ENCODE measurements at regions not wholly inside any gene's neighbourhood (a gene's known extent, or its start where the extent isn't known, plus 50 kb on each side); places are given as distances from the start of the nearest gene placed in this dataset.
A peak's percentile ranks its signal among the peaks of the same experiment; 100 is the strongest.
"Not testable (repeated sequence)": the region's sequence is repeated elsewhere in the genome, so short reads cannot be mapped to it uniquely, and the experiment has no call there.

DNA sequence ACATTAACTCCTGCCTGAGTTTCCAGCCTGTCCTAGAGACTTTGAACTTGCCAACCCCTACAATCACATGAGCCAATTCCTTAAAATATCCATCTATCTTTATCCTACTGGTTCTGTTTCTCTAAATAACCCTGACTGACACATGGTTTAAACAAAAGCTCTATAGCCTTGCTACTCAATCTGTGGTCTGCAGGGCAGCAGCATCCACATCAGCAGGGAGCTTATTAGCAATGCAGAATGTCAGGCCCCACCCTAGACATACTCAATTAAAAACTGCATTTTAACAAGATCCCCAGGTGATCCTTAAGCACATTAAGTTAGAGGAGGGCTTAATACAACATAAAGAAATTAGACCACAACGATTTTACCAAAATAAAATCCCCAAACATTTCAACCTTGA, 108.3 kb upstream of the CPSF6 start:
- DNase-seq (ENCODE audit: low spot score) = no peak

DNA sequence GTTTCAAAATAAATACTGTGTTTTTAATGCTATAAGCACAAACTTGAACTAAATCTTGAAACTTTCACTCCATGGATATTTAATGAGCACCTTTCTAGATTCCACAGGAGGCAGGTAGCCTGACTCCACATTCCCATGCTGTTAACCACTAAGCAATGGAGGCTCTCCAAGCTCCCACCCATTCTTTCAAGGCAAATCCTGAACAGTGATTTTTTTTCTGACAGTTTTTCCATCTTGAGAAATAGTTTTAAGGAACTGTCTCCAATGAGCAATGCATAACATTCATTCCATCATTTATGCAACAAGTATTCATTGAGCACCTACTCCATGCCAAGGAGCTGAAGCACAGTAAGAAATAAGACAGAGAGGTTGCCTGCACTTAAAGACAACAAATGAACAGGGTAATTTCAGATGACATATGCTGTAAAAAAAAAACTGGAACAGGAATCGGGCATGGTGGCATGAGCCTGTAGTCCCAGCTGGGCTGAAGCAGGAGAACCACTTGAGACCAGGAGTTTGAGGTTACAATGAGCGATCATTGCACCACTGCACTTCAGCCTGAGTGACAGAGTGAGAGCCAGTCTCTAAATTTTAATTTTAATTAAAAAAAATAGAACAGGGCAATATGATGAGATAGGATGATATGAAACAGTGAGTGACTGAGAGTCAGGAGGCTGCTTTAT, 102.3 kb upstream of the CPSF6 start:
- DNase-seq (ENCODE audit: low spot score) = no peak

DNA sequence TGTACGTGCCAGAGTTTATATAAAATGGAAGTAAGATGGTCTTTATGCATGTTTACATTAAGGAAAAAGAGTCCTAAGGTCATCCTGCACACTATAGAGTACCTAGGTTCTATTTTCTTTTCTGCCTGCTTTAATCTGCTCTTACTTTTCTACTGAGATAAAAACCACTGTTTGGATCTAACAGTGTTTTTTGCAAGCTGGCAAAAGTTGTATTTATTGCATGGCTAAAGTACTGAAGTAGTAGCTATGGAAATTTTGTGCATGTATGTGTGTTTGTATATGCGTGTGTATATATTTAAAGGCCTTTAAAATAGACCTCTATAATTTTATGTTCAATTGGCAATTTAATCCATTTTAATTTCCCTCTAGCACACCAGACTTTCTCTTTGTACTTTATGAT, 98.3 kb upstream of the CPSF6 start:
- no peak for DNase-seq (ENCODE audit: low spot score)

DNA sequence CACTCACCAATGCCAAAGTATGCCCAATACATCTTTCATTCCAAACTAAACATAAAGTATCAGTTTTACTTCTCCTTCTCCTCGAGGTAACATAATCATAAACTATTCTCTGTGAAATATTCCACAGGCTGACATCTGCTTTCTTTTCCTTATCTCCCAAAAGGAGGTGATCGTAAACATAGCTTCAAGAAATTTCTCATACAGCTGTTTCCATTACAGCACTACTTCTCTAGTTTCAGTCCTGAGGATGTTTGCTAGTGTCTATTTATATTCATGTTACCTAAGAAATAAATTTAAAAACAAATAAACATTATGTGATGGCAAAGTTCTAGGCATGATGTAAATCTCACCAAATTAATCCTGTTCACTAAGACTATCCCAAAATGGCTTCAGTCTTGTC, 90.1 kb upstream of the CPSF6 start:
- no peak for DNase-seq (ENCODE audit: low spot score)

DNA sequence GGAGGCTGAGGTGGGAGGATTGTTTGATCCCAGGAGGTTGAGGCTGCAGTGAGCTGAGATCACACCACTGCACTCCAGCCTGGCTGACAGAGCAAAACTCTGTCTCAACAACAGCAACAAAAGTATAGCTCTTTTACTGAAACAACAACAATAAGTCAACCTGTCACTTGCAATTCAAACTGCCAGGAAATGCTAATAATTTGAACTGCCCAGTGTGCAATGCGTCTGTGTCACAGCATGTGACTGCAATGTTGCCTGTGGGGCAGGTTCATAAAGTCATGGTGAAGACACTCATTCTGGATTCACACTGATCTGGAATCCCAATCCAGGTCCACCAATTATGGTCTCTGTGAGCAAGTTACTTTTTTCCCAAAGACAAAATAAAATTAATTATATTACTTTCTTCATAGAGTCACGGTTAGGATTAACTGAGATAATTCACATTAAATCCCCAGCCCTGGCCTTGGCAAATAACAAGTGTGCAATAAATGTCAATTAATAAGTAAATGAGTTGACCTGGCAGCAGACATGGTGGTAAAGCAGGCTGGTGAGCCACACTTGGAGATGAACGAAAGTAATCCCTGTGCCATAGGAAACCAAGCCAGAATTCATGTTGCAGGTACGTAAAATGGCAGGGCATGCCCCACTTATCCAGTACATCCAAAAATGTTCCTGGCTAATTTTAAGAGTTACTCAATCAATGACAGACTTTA, 89.1 kb upstream of the CPSF6 start:
- no peak for DNase-seq (ENCODE audit: low spot score)

DNA sequence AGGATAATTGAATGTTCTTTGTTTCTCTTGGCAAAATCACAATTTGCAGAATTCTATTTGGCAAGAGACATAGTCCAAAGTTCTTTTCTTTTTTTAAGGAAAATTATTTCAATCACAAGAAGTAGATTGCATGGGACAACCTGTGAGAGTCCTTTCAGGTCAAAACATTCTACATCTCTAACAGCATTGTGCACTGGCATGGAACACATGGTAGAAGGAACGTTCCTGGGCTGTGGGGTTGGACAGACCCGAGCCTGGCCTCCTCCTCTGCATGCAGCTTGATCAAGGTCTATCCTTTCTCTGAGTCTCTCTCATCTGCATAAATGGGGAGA, 88.6 kb upstream of the CPSF6 start:
- DNase-seq (ENCODE audit: low spot score) = no peak

DNA sequence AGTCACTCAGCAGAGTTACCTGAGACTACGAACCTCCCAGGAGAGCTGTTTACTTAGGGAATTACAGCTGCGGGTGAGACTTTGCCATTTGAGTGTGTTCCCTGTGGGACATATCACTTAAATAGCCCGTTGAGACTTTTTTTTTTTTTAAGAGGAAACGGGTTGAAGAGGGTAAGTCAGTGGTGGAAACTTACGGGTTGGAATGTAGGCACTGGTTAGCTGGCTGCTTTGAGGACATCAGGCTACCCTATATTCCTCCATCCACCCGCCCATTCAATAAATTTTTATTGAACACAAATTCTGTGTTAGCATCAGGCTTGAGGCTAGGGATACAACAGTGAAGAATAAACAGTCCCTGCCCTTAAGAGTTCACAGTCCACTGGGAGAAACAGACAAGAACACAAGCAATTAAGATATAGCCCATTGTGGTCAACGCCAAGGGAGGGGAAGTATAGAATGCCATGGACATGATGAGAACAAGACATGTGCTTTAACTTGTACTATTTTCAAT, 88.1 kb upstream of the CPSF6 start:
- no peak for DNase-seq (ENCODE audit: low spot score)

DNA sequence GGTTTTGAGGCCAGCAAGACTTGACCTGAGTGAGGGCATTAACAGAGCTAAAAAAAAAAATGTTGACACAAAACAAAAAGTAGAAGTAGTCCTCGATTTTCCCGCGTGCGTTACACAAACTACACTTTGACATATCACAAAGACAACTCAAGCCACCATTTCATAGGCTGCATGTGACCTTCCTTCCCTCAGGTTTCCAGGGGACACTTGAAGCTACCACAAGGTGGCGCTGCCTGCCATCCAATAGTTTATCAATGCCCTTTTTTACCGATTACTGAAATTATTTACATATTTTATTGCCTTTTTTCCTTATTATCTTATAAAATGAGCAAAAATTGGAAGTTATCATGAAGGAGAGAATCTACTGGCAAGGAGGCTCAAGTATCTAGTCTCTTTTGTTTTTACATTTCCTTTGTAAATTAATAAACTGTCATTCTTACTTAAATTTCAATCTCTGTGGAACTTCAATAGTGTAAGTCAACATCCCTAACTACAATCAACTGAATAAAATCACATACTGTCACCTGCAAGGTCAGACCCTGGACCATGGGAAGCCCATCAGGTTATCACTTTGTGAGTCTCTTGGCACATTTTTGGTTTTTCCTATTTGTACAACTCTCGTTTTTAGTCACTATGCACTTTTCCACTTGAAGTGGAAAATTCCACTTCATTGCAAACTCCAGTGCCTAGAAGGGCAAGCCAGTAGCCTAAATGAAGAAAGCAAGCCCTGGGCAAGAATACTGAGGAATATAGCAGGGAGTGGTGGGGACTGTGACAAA, 84.6 kb upstream of the CPSF6 start:
- DNase-seq (ENCODE audit: low spot score) = peak; percentile 83

DNA sequence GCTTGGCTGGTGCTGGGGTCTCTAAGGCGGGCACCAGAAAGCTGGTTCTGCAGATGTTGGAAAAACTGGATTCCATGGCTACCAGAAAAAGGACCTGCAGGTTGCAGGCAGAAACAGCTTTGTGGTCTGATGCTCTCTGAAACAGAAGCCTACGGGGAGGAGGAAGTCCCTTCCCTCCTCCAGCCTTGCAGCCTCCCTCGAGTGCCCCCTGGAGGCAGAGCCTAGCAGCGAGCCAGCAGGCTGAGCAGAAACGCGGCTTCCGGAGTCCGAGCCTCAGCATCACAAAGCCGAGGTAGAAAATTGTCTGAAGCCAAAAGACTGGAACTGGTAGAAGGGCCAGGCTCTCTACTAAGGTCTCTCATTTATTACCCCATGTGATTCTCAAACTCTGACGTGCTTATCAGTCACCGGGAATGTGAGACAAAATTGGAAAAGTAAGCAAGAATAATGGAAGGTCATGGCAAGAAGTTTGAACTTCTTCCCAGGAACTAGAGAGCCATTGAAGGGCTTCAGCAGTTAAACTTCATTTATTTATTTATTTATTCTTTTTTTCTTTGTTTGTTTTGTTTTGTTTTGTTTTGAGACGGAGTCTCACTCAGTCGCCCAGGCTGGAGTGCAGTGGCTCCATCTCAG, 82.2 kb upstream of the CPSF6 start:
- DNase-seq (ENCODE audit: low spot score) = peak; percentile 90

DNA sequence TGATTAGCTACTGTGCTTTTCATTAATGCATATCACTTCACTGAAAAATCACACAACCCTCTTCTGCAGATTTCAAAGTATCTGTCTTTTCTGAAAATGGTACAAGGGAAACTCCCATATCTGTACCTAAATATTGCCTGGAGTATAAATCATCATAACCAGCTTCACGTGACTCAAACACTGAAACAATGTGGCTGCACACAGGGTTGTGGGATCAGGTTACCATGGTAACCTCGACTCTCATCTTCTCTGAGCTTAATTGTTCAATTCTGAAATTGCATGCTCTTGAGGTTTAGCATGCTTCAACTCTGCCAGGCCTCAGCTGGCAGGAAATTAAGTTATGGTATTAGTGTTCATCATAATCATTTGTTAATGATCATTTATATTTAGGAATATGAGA, 77.5 kb upstream of the CPSF6 start:
- DNase-seq (ENCODE audit: low spot score) = peak; percentile 55

DNA sequence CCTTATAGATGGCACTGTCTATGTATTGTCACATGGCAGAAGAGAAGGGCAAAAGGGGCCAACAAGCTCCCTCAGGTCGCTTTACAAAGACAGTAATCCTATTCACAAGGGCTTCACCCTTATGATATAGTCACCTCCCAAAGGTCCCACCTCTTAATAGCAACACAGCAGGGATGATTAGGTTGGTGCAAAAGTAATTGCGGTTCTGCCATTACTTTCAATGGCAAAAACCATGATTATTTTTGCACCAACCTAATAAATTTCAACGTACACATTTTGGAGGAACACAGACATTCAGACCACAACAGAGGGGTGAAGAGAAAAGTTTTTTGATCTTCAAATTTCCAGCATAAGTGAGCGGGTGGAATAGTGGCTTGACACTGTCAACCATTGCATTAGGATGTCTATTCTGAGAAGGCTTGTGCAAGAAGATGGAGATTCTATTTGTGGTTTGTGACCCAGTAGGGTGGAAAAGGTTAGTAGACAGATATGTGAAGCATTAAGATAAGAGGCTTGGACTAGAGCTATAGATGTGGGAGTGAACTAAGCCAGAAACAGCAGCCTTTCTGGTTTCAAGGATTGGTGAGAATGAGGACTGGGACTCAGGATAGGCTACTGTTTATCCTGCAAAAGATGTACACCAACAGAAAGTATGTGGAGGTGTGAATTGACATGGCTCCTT, 75.5 kb upstream of the CPSF6 start:
- DNase-seq (ENCODE audit: low spot score) = no peak

DNA sequence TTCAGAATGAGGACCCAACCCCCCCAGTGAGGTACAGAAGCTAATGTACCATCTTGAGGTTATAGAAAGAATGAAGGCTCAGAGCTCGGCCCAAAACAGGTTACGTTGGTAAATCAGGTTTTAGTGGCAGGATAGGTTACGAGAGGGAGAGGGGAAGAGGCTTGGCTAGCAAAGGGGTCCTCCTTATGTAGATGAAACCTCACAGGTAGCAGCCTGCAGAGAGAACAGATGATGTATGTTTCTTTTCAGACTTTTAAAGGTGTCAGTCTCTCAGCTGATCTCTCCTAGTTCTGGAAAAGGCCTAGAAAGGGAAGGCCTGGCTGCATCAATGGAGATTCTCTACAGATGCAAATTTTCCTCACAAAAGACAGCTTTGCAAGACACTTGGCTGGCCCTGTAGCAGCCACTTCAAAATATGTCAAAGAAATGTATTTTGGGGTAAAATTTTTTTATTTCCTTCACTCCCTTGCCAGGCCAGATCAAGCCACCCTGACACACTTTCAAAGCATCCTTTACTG, 71.7 kb upstream of the CPSF6 start:
- DNase-seq (ENCODE audit: low spot score) = no peak

DNA sequence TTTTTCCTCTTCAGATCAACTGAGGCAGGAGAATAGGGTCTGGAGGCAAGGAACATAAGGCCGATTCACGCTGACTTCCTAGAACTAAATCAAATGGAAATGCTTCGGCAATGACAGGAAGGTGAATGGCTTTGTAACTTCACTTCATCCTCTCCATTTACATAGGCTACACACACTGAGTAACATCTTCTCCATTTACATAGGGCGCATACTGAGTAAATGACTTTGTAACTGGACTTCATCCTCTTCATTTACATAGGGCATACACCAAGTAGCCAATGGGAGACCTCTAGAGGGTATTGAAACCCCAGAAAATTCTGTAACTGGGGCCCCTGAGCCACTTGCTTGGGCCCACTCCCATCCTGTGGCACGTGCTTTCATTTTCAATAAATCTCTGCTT, 71.0 kb upstream of the CPSF6 start:
- no peak for DNase-seq (ENCODE audit: low spot score)

DNA sequence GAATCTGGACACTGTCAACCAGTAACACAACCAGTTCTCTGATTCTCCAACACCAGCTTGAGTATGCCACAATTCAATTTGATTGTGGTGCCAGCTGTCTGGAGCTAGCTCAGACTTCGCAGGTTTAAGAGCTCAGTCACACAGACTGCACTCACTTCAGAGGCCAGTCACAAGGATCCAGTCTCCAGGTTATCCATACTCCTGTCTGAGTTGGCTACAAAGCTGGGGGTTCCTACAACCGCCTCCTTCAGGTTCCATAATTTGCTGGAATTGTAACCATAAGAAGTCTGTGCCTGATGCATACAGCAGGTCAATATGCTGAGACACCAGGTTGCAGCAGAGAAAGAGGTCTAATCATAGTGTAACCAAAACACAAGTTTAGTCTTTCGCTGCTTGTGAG, 70.5 kb upstream of the CPSF6 start:
- no peak for DNase-seq (ENCODE audit: low spot score)

DNA sequence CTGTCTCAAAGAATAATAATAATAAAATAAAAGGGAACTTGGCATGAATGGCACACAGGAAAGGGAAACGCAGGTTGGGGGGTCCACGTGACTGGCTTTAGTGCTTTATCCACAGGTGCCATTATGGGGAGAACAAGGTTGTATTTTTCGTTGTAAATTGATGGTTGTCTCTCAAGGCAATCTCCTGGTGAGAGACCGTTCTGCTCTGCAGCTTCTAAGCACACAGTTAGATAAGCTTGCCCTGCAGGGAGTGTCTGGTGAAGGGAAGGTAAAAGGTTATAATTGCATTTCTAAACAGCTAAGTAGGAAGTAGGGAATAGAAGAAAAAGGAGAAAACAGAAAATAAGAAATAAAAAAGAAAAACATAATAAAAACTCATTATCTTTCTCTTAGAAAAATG, 69.1 kb upstream of the CPSF6 start:
- DNase-seq (ENCODE audit: low spot score) = no peak

DNA sequence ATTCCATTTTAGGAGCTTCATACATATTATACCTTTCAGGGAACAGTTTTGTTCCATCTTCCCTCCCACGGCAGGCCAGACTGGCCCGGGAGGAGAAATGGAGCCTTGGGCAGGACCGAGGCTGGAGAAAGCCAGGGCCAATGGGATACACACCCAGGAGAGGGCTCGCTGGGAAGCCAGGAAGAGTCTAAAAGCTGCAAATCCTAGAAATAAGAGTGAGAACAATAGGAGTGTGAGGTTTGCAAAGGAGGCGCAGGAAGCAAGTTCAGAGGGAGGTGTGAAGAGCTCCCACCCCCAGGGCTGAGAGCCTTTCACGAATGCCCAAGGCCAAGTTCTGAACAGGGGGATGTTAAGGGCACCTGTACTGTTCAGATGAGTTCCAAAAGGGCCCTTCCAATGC, 67.5 kb upstream of the CPSF6 start:
- DNase-seq (ENCODE audit: low spot score) = no peak

DNA sequence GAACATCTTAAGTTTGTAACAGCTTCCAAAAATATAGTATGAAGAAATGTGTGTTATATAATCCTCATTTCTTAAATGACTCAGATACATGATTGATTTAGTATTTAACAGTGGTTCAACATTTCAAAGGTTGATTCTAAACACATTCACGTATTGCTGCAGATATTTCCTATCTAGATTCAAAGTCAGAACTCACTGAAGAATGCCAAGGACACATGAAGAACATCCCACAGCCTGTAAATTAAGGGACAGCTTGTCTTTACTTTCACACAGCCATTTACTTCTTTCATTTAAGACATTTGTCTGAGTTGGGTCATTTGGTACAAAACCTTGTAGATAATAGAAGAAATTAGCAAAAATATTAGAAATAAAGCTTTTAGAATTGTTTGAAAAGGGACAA, 66.9 kb upstream of the CPSF6 start:
- no peak for DNase-seq (ENCODE audit: low spot score)

DNA sequence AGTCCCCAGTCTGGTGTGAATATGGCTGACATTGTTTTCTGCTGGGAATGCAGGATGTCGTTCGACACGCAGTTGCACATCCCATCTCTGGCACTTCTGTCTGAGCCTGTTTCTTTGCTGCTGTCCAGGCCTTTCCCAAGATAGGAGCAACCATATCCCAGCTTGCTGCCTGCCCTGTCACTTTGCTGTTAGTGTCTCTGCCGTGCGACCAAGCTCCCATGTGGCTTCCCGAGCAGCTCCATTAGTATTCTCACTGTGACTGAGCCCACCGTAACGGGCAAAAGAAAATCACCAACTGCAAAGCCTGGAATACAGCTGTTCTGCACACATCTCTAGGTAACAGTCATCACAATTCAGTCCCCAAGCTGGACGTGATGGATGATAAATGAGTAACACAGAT, 66.0 kb upstream of the CPSF6 start:
- DNase-seq (ENCODE audit: low spot score) = no peak

DNA sequence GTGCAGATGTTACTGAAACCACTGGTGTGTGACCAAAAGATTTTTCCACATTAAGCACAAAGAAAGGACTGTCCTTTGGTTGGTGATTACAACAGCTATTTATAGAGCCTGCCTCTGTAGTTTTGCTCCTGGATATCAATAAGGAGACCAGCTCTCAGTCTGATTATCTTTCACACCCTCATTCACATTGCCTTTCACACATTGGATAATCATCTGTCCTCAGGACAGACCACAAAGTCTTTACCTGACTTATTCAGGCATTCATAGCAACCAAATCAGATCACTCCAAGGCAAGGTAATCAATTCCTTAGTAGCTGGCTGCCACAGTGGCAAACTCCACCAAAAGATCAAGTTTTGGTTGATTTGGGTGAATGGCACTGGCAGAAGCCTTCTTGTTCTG, 59.6 kb upstream of the CPSF6 start:
- no peak for DNase-seq (ENCODE audit: low spot score)

DNA sequence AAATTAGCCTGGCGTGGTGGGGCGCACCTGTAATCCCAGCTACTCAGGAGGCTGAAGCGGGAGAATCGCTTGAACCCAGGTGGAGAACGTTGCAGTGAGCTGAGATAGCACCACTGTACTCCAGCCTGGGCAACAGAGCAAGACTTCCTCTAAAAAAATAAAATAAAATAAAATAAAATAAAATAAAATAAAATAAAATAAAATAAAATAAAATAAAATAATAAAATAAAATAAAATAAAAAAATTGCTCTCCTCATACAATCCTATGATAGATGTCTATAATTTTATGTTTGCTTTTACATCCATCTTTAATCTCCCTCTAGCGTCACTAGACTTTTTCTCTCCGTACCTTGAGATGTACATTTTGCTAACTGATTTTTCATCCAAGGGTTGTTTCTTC, 51.8 kb upstream of the CPSF6 start:
- DNase-seq (ENCODE audit: low spot score) = not testable (repeated sequence)

DNA sequence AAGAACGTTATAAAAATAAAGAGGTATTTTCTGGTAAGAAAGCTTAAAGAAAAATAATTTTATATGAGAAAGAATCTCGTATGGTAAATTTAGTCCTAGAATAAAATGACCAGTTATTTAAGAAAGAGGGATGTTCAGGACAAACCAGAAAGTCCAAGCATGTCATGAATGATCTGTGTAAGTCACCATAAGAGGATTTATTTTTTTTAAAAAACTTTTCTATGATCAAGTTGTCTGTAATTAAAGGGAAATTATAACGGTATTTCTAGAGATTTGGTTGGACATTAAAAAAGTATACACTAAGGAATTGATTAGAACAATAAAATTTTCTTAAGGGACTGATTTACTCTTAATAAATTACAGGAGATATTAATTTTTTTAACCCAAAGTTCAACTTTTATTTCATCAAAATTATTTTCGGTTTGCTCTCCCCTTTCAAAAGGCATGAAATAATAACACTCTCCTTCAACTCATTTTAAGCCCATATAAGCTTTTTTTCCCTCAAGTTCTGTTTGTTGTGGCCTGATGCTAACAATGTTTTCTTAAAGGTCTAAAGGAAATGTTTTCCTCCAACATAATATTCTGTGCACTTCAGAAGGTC, 49.9 kb upstream of the CPSF6 start:
- no peak for DNase-seq (ENCODE audit: low spot score)

All from Ammon's horn (tissue), 1 donor.